ENCODE measurements at regions not wholly inside any gene's neighbourhood (a gene's known extent, or its start where the extent isn't known, plus 50 kb on each side); places are given as distances from the start of the nearest gene placed in this dataset.

GRCh38 chr12:69130064-69130463 lies 109.3 kb upstream of the CPSF6 start:
- no peak for DNase-seq (ENCODE audit: extremely low read depth, low read depth)
- no peak for TF ChIP-seq CTCF (IDR thresholded peaks at IDR 0.05; ENCODE audit: low read depth, low read length)

GRCh38 chr12:69131077-69131476 lies 108.3 kb upstream of the CPSF6 start:
- no peak for TF ChIP-seq CTCF (IDR thresholded peaks at IDR 0.05; ENCODE audit: low read depth, low read length)
- no peak for DNase-seq (ENCODE audit: extremely low read depth, low read depth)

- TF ChIP-seq CTCF (IDR thresholded peaks at IDR 0.05; ENCODE audit: low read depth, low read length), result no peak
- no peak for DNase-seq (ENCODE audit: extremely low read depth, low read depth)
These were observed 102.3 kb upstream of the CPSF6 start for GRCh38 chr12:69136931-69137613.

GRCh38 chr12:69141074-69141473 lies 98.3 kb upstream of the CPSF6 start:
- TF ChIP-seq CTCF (IDR thresholded peaks at IDR 0.05; ENCODE audit: low read depth, low read length), result no peak

GRCh38 chr12:69149270-69149669 lies 90.1 kb upstream of the CPSF6 start:
- no peak for TF ChIP-seq CTCF (IDR thresholded peaks at IDR 0.05; ENCODE audit: low read depth, low read length)
- no peak for DNase-seq (ENCODE audit: extremely low read depth, low read depth)

More at GRCh38 chr12:69141074-69141473, 98.3 kb upstream of the CPSF6 start:
- DNase-seq (ENCODE audit: extremely low read depth, low read depth), result no peak

GRCh38 chr12:69150083-69150795 lies 89.1 kb upstream of the CPSF6 start:
- DNase-seq (ENCODE audit: extremely low read depth, low read depth), result no peak
- TF ChIP-seq CTCF (IDR thresholded peaks at IDR 0.05; ENCODE audit: low read depth, low read length), result no peak

DNA sequence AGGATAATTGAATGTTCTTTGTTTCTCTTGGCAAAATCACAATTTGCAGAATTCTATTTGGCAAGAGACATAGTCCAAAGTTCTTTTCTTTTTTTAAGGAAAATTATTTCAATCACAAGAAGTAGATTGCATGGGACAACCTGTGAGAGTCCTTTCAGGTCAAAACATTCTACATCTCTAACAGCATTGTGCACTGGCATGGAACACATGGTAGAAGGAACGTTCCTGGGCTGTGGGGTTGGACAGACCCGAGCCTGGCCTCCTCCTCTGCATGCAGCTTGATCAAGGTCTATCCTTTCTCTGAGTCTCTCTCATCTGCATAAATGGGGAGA lies 88.6 kb upstream of the CPSF6 start:
- no peak for TF ChIP-seq CTCF (IDR thresholded peaks at IDR 0.05; ENCODE audit: low read depth, low read length)
- no peak for DNase-seq (ENCODE audit: extremely low read depth, low read depth)
